ENCODE measurements at regions not wholly inside any gene's neighbourhood (a gene's known extent, or its start where the extent isn't known, plus 50 kb on each side); places are given as distances from the start of the nearest gene placed in this dataset.
"Not testable (repeated sequence)": the region's sequence is repeated elsewhere in the genome, so short reads cannot be mapped to it uniquely, and the experiment has no call there.

DNA sequence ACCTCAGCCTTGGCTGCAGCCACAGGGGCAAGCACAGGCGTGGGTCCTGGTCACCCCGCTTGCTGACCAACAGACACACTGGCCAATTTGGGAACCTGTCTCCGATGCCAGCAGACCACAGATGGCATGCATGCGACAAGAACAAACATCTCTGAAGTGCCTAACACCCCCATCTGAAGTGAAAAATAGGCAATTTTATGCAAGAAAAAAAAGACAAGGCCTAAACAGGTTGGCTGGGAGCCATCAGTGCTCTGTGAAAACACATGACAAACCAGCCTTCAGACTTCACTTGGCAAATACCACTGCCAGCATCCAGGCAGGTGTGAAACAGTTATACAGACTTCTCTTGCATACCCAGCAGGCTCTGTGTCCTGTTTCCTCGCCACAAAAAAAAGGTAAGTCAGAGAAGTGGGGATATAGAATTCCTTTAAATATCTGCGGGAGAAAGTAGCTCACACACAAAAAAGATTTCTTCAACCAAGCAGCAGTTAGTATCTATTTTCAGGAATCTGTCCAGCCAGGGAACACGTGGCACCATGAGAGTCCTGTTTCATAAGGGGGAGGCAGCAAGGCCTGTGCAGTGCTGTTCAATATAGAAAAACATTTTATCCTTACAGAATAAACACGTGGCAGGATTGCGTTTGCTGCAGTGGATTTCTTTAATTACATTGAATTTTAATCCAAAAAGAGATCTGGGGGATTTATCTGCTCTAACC lies 293.4 kb upstream of the MKLN1 start:
- no peak overlapping the region for H3K27ac Mint-ChIP-seq
- H3K4me1 Mint-ChIP-seq (ENCODE audit: low read depth): peaks cover 53% of the 10 kb centered on the region
- DNase-seq (no peak), ATAC-seq (peak; percentile 24)
- ChIA-PET CTCF (interaction anchor here (0.7 to 3.3 kb wide), 2 partner anchors 52 to 138 kb away, joined by 4 to 15 read pairs; no protein-coding TSS in a partner anchor), POLR2A (interaction anchor here (0.6 kb wide), 1 partner anchor 976 kb away, joined by 3 read pairs; no protein-coding TSS in a partner anchor)
- peaks cover 5% of the 10 kb centered on the region for H3K36me3 Mint-ChIP-seq (ENCODE audit: low read depth)
- no peaks in the 10 kb centered on the region for H3K27me3 Mint-ChIP-seq (ENCODE audit: low read depth)
- no peak overlapping the region for H3K4me3 Mint-ChIP-seq
- peaks cover 4% of the 10 kb centered on the region for H3K9me3 Mint-ChIP-seq (ENCODE audit: insufficient read depth)

DNA sequence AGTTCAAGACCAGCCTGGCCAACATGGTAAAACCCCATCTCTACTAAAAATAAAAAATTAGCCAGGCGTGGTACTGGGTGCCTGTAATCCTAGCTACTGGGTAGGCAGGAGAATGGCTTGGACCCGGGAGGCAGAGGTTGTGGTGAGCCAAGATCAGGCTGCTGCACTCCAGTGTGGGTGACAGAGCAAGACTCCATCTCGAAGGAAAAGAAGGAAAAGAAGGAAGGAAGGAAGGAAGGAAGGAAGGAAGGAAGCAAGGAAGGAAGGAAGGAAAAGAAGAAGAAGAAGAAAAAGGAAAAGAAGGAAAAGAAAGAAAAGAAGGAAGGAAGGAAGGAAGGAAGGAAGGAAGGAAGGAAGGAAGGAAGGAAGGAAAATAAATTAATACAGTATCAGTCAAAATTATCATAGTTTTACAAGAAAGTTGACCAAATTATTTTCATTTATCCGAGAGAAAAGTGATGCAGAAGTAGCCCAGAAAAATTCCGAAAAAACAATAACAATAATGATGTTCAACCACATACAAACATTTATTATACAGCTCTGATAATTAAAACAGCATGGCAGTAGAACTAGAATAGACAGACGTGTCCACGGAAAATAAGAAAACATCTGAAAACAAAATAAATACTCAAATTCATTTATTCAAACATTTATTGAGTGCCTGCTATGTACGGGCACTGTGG lies 292.4 kb upstream of the MKLN1 start:
- DNase-seq: no peak
- ATAC-seq: no peak
- peaks cover 3% of the 10 kb centered on the region for H3K36me3 Mint-ChIP-seq (ENCODE audit: low read depth)
- H3K4me1 Mint-ChIP-seq (ENCODE audit: low read depth): peaks cover 56% of the 10 kb centered on the region
- CTCF ChIA-PET: interaction anchor here (0.9 to 3.3 kb wide), 4 partner anchors 53 to 138 kb away, joined by 3 to 15 read pairs (median 4); no protein-coding TSS in a partner anchor
- POLR2A ChIA-PET: interaction anchor here (0.6 kb wide), 1 partner anchor 977 kb away, joined by 3 read pairs; no protein-coding TSS in a partner anchor
- no peaks in the 10 kb centered on the region for H3K27me3 Mint-ChIP-seq (ENCODE audit: low read depth)
- no peak overlapping the region for H3K27ac Mint-ChIP-seq
- H3K9me3 Mint-ChIP-seq (ENCODE audit: insufficient read depth): no peaks in the 10 kb centered on the region
- H3K4me3 Mint-ChIP-seq: no peak overlapping the region

DNA sequence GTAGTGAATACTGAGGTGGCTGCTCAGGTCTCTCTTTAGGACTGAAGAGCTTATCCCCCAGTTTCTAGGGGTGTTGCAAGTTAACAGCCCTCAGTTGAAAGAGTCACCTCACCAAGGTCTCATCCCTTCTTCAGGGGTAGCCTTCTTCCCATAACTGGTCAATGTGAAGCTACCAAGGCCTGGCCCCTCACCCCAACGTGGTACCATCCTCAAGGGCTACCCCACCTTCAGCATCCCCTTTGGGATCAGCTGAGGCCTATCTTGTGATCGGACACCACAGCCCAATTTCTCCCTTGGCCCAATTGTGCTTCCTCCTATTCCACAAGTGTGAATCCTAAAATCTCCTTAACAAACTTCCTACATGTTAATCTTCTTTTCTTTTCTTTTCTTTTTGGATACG lies 289.5 kb upstream of the MKLN1 start:
- Mint-ChIP-seq H3K27me3 (ENCODE audit: low read depth) (no peaks in the 10 kb centered on the region), H3K36me3 (ENCODE audit: low read depth) (no peaks in the 10 kb centered on the region), H3K9me3 (ENCODE audit: insufficient read depth) (no peaks in the 10 kb centered on the region), H3K4me1 (ENCODE audit: low read depth) (peaks cover 40% of the 10 kb centered on the region), H3K4me3 (no peak overlapping the region), H3K27ac (no peak overlapping the region)
- DNase-seq: no peak
- no peak for ATAC-seq
- POLR2A ChIA-PET: interaction anchor here (0.5 kb wide), 1 partner anchor 141 kb away, joined by 3 read pairs; no protein-coding TSS in a partner anchor
- CTCF ChIA-PET: interaction anchor here (0.5 to 4.9 kb wide), 7 partner anchors 10 to 162 kb away, joined by 3 to 132 read pairs (median 3); no protein-coding TSS in a partner anchor

DNA sequence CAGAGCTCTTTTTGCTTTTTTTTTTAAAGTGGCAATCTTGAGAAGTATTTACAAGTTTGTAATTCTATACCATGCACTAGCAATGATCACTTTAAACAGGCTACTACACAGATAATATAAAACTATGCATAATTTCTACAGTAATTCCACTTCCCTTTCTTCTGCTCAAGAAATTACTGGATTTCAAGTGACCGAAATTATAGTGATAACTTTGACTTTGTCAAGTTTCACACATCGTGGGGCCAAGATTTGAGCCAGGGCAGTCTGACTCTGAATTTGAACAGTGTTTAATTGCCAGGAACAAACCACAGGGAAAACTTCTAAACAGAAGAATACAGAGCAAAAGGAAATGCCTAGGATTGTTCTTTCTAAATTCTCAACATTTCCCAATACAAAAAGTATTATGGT lies 288.3 kb upstream of the MKLN1 start:
- H3K4me3 Mint-ChIP-seq: no peak overlapping the region
- ATAC-seq (no peak), DNase-seq (no peak)
- H3K27ac Mint-ChIP-seq: no peak overlapping the region
- no peaks in the 10 kb centered on the region for H3K27me3 Mint-ChIP-seq (ENCODE audit: low read depth)
- H3K36me3 Mint-ChIP-seq (ENCODE audit: low read depth): no peaks in the 10 kb centered on the region
- H3K4me1 Mint-ChIP-seq (ENCODE audit: low read depth): peaks cover 31% of the 10 kb centered on the region
- CTCF ChIA-PET: interaction anchor here (1.0 to 4.9 kb wide), 40 partner anchors 8 to 462 kb away, joined by 3 to 132 read pairs (median 8); no protein-coding TSS in a partner anchor
- no peaks in the 10 kb centered on the region for H3K9me3 Mint-ChIP-seq (ENCODE audit: insufficient read depth)
- POLR2A ChIA-PET: interaction anchor here (0.6 to 1.5 kb wide), 3 partner anchors 10 to 142 kb away, joined by 3 to 5 read pairs (median 3); no protein-coding TSS in a partner anchor

DNA sequence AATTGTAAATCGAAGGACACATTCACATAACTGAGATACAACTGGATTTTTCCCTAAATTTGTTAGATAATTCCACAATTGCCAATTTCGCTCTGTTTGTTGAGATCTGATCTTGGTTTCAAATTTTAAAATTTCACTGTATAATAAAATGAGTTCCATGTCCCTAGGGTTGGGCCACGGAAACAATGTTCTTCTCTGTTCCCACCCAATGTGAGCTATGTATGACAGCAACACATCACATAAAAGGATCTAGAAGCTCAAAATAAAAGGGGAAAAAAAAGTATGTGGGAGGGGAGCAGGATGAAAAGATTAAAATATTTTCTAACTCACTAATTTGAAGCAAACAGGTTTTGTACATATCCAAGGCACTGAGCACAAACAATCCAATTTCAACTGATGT lies 287.8 kb upstream of the MKLN1 start:
- no peaks in the 10 kb centered on the region for H3K27me3 Mint-ChIP-seq (ENCODE audit: low read depth)
- ATAC-seq: no peak
- H3K9me3 Mint-ChIP-seq (ENCODE audit: insufficient read depth): no peaks in the 10 kb centered on the region
- H3K36me3 Mint-ChIP-seq (ENCODE audit: low read depth): peaks cover 2% of the 10 kb centered on the region
- POLR2A ChIA-PET: interaction anchor here (0.6 to 1.5 kb wide), 4 partner anchors 10 to 143 kb away, joined by 3 to 5 read pairs (median 4); no protein-coding TSS in a partner anchor
- H3K4me3 Mint-ChIP-seq: no peak overlapping the region
- no peak overlapping the region for H3K27ac Mint-ChIP-seq
- CTCF ChIA-PET: interaction anchor here (0.7 to 4.9 kb wide), 69 partner anchors 8 to 462 kb away, joined by 3 to 132 read pairs (median 6); no protein-coding TSS in a partner anchor
- DNase-seq: no peak
- peaks cover 27% of the 10 kb centered on the region for H3K4me1 Mint-ChIP-seq (ENCODE audit: low read depth)

DNA sequence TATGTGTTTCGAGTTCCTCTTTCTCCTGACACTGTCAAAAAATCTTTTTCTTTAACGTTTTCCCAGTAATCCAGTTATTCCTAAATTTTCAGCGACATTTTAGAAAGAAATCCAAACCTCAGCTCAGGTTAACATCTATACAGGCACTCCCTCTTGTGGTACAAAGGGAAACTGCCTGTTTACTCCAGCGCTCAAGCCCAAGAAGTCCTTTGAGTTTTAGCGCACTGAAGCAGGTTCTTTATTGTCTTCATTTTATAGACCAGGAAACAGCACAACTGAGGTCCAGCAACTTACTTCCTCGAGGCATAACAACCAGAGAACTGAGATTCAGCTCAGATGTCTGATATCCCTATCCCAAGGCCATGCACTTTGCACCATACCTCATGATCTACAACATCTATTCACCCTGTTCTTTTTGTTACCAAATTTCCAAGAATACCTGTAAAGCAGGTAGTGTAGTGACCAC lies 287.2 kb upstream of the MKLN1 start:
- ATAC-seq: peak; percentile 64
- Mint-ChIP-seq H3K9me3 (ENCODE audit: insufficient read depth) (no peaks in the 10 kb centered on the region), H3K27ac (no peak overlapping the region), H3K4me3 (no peak overlapping the region), H3K36me3 (ENCODE audit: low read depth) (peaks cover 7% of the 10 kb centered on the region), H3K27me3 (ENCODE audit: low read depth) (no peaks in the 10 kb centered on the region), H3K4me1 (ENCODE audit: low read depth) (peaks cover 27% of the 10 kb centered on the region)
- DNase-seq: peak; percentile 73
- ChIA-PET CTCF (interaction anchor here (0.7 to 4.9 kb wide), 73 partner anchors 8 to 472 kb away, joined by 3 to 132 read pairs (median 5); no protein-coding TSS in a partner anchor), POLR2A (interaction anchor here (0.8 to 1.5 kb wide), 3 partner anchors 82 to 143 kb away, joined by 3 to 5 read pairs (median 4); no protein-coding TSS in a partner anchor)

DNA sequence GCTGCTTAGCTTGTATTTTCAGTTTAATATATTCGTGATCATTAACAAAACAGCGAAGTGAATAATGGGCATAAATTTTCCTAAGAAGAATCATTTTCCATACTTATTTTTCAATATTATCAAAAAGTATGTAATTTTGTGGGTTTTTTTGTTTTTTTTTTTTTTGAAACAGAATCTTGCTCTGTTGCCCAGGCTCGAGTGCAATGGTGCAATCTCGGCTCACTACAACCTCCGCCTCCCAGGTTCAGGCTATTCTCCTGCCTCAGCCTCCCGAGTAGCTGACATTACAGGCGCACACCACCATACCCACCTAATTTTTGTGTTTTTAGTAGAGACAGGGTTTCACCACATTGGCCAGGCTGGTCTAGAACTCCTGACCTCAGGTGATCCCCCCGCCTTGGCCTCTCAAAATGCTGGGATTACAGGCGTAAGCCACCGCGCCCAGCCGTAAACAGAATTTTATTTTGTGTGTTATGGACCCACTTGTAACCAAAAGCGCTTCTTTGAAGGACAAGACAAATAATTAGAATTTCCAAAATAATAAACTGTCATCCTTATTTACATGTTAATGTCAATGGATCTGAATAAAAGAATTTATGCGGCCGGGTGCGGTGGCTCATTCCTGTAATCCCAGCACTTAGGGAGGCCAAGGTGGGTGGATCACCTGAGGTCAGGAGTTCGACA lies 286.5 kb upstream of the MKLN1 start:
- CTCF ChIA-PET: interaction anchor here (0.7 to 4.9 kb wide), 54 partner anchors 7 to 471 kb away, joined by 3 to 132 read pairs (median 8); no protein-coding TSS in a partner anchor
- not testable (repeated sequence) for DNase-seq

DNA sequence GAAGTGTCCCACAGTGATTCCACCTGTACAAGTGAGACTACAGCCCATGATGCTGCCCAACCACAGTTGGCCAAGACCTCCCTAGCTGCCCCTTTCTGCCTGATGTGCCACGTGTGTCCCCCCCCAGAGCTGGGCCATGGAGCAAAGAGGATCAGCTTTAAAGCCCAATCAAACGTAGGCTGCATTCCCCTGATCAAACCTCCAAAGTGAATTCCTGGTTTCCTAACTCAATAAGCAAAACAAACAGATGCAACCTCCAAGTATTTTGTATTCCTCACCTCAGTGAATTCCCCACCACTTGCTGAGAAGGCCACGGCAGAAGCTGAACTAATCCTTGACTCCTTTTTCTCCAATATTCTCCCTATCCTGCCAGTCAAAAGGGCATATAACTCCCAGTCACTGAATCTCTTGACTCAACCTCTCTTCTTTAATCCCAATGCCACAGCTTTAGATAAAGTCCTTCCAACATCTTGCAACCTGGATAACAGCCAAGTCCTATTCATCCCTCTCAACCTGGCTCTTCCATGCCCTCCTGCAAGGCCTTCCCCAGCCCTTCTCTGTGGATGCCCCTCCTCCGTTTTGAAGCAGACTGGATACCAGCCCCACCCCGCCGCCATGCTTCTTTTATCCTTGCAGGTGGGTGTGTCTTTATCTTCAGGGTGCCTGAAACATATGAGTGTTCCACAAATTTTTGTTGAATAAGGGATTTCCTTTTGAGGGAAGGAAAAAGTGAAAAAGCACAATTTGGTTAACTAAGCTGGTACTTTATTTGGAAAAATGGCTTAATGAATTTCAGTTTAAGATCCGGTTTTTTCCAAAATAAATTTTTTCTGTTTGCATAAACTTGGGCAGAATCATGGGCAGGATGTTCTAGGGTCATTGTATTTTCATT lies 285.2 kb upstream of the MKLN1 start:
- ATAC-seq: no peak
- Mint-ChIP-seq H3K4me1 (ENCODE audit: low read depth) (peaks cover 27% of the 10 kb centered on the region), H3K9me3 (ENCODE audit: insufficient read depth) (no peaks in the 10 kb centered on the region), H3K27me3 (ENCODE audit: low read depth) (no peaks in the 10 kb centered on the region), H3K27ac (no peak overlapping the region), H3K4me3 (no peak overlapping the region), H3K36me3 (ENCODE audit: low read depth) (peaks cover 14% of the 10 kb centered on the region)
- CTCF ChIA-PET: interaction anchor here (1.3 to 3.3 kb wide), 8 partner anchors 14 to 167 kb away, joined by 3 to 36 read pairs (median 14); no protein-coding TSS in a partner anchor
- POLR2A ChIA-PET: no interaction called here
- DNase-seq: no peak

More for the DNA sequence above, 286.5 kb upstream of the MKLN1 start:
- not testable (repeated sequence) for H3K36me3 Mint-ChIP-seq (ENCODE audit: low read depth); H3K27ac Mint-ChIP-seq; H3K9me3 Mint-ChIP-seq (ENCODE audit: insufficient read depth); ATAC-seq; H3K27me3 Mint-ChIP-seq (ENCODE audit: low read depth); H3K4me3 Mint-ChIP-seq
- peaks cover 27% of the 10 kb centered on the region for H3K4me1 Mint-ChIP-seq (ENCODE audit: low read depth)
- POLR2A ChIA-PET: interaction anchor here (1.5 kb wide), 1 partner anchor 144 kb away, joined by 5 read pairs; no protein-coding TSS in a partner anchor

DNA sequence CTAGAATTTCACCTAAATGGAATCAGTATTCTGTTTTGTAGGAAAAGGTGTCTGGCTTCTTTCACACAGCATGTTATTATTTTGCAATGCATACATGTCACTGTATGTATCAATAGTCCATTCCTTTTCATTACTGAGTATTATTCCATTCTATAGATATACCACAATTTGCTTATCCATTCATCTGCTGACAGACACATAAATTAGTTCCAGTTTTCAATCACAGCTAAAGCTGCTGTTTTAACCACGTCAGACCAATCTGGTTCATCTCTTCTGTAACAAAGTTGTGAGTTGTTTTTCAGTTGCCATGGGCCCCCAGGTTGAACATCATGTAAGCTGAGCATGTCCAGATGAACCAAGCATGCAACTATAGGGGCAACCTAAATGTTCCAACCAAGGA lies 282.1 kb upstream of the MKLN1 start:
- no peaks in the 10 kb centered on the region for H3K27me3 Mint-ChIP-seq (ENCODE audit: low read depth)
- H3K4me1 Mint-ChIP-seq (ENCODE audit: low read depth): peaks cover 30% of the 10 kb centered on the region
- H3K9me3 Mint-ChIP-seq (ENCODE audit: insufficient read depth): no peaks in the 10 kb centered on the region
- DNase-seq (no peak), ATAC-seq (no peak)
- ChIA-PET POLR2A (interaction anchor here (0.6 kb wide), 1 partner anchor 132 kb away, joined by 3 read pairs; no protein-coding TSS in a partner anchor), CTCF (interaction anchor here (0.6 to 4.2 kb wide), 4 partner anchors 11 to 149 kb away, joined by 3 to 25 read pairs (median 4); no protein-coding TSS in a partner anchor)
- H3K4me3 Mint-ChIP-seq: no peak overlapping the region
- H3K27ac Mint-ChIP-seq: no peak overlapping the region
- H3K36me3 Mint-ChIP-seq (ENCODE audit: low read depth): peaks cover 22% of the 10 kb centered on the region

DNA sequence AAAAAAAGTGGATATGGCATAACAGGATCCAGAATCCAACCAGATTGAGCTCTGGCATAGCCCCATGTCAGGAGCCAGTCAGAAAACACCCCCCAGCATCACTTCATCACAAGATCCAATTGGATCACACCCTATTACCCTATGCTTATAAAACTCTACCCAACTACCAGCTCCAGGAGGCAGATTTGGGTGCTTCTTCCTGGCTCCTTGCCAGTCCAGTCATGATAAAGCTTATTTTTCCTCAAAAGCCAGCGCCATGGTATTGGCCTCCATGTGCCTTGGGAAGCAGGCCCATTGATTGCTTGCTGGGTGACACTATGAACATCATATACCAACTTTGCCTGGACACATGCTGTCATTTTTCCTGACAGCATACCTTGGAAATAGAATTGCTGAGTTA lies 281.4 kb upstream of the MKLN1 start:
- H3K27ac Mint-ChIP-seq: no peak overlapping the region
- ATAC-seq: no peak

More for the DNA sequence above, 281.4 kb upstream of the MKLN1 start:
- ChIA-PET CTCF (interaction anchor here (1.0 to 4.2 kb wide), 3 partner anchors 11 to 150 kb away, joined by 3 to 25 read pairs (median 6); no protein-coding TSS in a partner anchor), POLR2A (no interaction called here)
- Mint-ChIP-seq H3K9me3 (ENCODE audit: insufficient read depth) (no peaks in the 10 kb centered on the region), H3K4me3 (no peak overlapping the region), H3K27me3 (ENCODE audit: low read depth) (no peaks in the 10 kb centered on the region), H3K36me3 (ENCODE audit: low read depth) (peaks cover 24% of the 10 kb centered on the region), H3K4me1 (ENCODE audit: low read depth) (peaks cover 32% of the 10 kb centered on the region)
- no peak for DNase-seq

All from activated CD8-positive, alpha-beta T cell treated with anti-CD3 and anti-CD28 coated beads, Interleukin-2, amount 10 ng/mL, durations not matched to agents 7 days and 5 days (primary cell).